ENCODE measurements at regions not wholly inside any gene's neighbourhood (a gene's known extent, or its start where the extent isn't known, plus 50 kb on each side); places are given as distances from the start of the nearest gene placed in this dataset.

GRCh38 chr13:87868731-87869130 is 197.6 kb downstream of the SLITRK5 start:
- Histone ChIP-seq H3K4me1 (ENCODE audit: insufficient read depth) (no peaks in the 10 kb centered on the region), H4K20me1 (replicated peaks; ENCODE audit: insufficient read depth) (no peaks in the 10 kb centered on the region), H3K79me2 (replicated peaks; ENCODE audit: insufficient read depth) (no peaks in the 10 kb centered on the region), H3K27ac (ENCODE audit: low read depth) (no peak overlapping the region), H3K27me3 (ENCODE audit: insufficient read depth) (no peaks in the 10 kb centered on the region), H2AFZ (no peak overlapping the region), H3F3A (replicated peaks; ENCODE audit: low read depth) (no peaks in the 10 kb centered on the region), H3K4me3 (no peak overlapping the region), H3K4me2 (no peak overlapping the region), H3K36me3 (ENCODE audit: insufficient read depth) (0 out of 2 replicates have a peak, but pooled peaks cover 4% of the 10 kb centered on the region), H3K9me2 (ENCODE audit: insufficient read depth) (peaks cover 17% of the 10 kb centered on the region; the same call in 1 of the 2 replicates)
- Mint-ChIP-seq H3K4me3 (no peak overlapping the region), H3K4me1 (no peaks in the 10 kb centered on the region), H3K36me3 (ENCODE audit: low read depth) (no peaks in the 10 kb centered on the region), H3K27me3 (ENCODE audit: insufficient read depth, low read depth, poor library complexity) (no peaks in the 10 kb centered on the region), H3K27ac (no peak overlapping the region), H3K9me3 (no peaks in the 10 kb centered on the region)
- no peak for DNase-seq (ENCODE audit: low spot score)
- no peak for ATAC-seq
- TF ChIP-seq CREB1 (CRISPR knock-in tag; IDR thresholded peaks at IDR 0.05; ENCODE audit: low read depth) (no peak), JUNB (IDR thresholded peaks at IDR 0.05; ENCODE audit: unreplicated experiment) (no peak), EZH2phosphoT487 (IDR thresholded peaks at IDR 0.05; ENCODE audit: unreplicated experiment) (no peak), STAT1 (IDR thresholded peaks at IDR 0.05; ENCODE audit: unreplicated experiment) (no peak), EZH2 (IDR thresholded peaks at IDR 0.05; ENCODE audit: low read depth, unreplicated experiment) (no peak), NANOG (IDR thresholded peaks at IDR 0.05; ENCODE audit: borderline replicate concordance) (no peak)

DNA sequence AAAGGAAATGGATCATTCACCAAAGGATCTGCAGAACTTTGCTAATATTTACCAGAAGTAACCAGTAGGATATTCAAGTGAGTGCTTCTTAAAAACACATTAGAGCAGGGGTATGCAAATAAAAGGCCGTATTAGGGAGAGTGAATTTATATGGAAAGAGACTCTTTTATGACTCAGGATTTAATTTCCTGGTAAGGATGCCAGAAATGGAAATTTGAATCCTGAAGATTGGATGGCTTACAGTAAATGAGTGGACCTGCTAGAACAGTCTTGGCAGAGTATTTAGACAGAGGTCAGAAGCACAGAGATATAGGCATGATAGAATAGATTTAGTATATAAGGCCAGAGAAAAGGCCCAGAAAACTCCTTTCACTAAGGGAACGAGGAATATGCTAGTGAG is 201.6 kb downstream of the SLITRK5 start:
- no peak for ATAC-seq
- Mint-ChIP-seq H3K4me1 (no peaks in the 10 kb centered on the region), H3K9me3 (no peaks in the 10 kb centered on the region), H3K27ac (no peak overlapping the region), H3K36me3 (ENCODE audit: low read depth) (no peaks in the 10 kb centered on the region), H3K4me3 (no peak overlapping the region), H3K27me3 (ENCODE audit: insufficient read depth, low read depth, poor library complexity) (no peaks in the 10 kb centered on the region)
- Histone ChIP-seq H2AFZ (no peak overlapping the region), H3K4me1 (ENCODE audit: insufficient read depth) (no peaks in the 10 kb centered on the region), H3K27me3 (ENCODE audit: insufficient read depth) (no peaks in the 10 kb centered on the region), H3K4me2 (no peak overlapping the region), H3F3A (replicated peaks; ENCODE audit: low read depth) (no peaks in the 10 kb centered on the region), H4K20me1 (replicated peaks; ENCODE audit: insufficient read depth) (no peaks in the 10 kb centered on the region), H3K9me2 (ENCODE audit: insufficient read depth) (peaks cover 21% of the 10 kb centered on the region; the same call in 1 of the 2 replicates), H3K27ac (ENCODE audit: low read depth) (no peak overlapping the region), H3K4me3 (no peak overlapping the region), H3K79me2 (replicated peaks; ENCODE audit: insufficient read depth) (no peaks in the 10 kb centered on the region), H3K36me3 (ENCODE audit: insufficient read depth) (0 out of 2 replicates have a peak, but pooled peaks cover 4% of the 10 kb centered on the region)
- no peak for DNase-seq (ENCODE audit: low spot score)
- TF ChIP-seq, protein P1, sequence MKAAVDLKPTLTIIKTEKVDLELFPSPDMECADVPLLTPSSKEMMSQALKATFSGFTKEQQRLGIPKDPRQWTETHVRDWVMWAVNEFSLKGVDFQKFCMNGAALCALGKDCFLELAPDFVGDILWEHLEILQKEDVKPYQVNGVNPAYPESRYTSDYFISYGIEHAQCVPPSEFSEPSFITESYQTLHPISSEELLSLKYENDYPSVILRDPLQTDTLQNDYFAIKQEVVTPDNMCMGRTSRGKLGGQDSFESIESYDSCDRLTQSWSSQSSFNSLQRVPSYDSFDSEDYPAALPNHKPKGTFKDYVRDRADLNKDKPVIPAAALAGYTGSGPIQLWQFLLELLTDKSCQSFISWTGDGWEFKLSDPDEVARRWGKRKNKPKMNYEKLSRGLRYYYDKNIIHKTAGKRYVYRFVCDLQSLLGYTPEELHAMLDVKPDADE (IDR thresholded peaks at IDR 0.05): no peak
- TF ChIP-seq CTCF (conservative IDR thresholded peaks at IDR 0.05; ENCODE audit: low read depth in 2 of 2) (no peak), ZNF462 (CRISPR knock-in tag; IDR thresholded peaks at IDR 0.05) (no peak), EZH2 (IDR thresholded peaks at IDR 0.05; ENCODE audit: low read depth, unreplicated experiment) (no peak), STAT1 (IDR thresholded peaks at IDR 0.05; ENCODE audit: unreplicated experiment) (no peak), ZNF114 (CRISPR knock-in tag; IDR thresholded peaks at IDR 0.05) (no peak), EZH2phosphoT487 (IDR thresholded peaks at IDR 0.05; ENCODE audit: unreplicated experiment) (no peak), JUNB (IDR thresholded peaks at IDR 0.05; ENCODE audit: unreplicated experiment) (no peak), ZNF331 (CRISPR knock-in tag; IDR thresholded peaks at IDR 0.05; ENCODE audit: low read depth) (no peak), POLR2AphosphoS5 (IDR thresholded peaks at IDR 0.05; ENCODE audit: low read depth) (no peak), NANOG (IDR thresholded peaks at IDR 0.05; ENCODE audit: borderline replicate concordance) (no peak)

Measured in GM23338 (cell line).